K562 (cell line): ENCODE measurements at regions not wholly inside any gene's neighbourhood (a gene's known extent, or its start where the extent isn't known, plus 50 kb on each side); places are given as distances from the start of the nearest gene placed in this dataset.

Source experiments
- ATAC-seq: fragments of 200-7000 bp; cut with Tn5 transposase; 3 replicates; pipeline ENCODE4 v1.9.1; 2020; ENCODE audit warnings: moderate library complexity
- BruUV-seq: library from RNA; stranded (reverse); fragments of 400-500 nt; replicated peaks from 2 replicates; lab custom pipeline; 2021; lab: Mats Ljungman, UMichigan
- CTCF ChIA-PET: fragments of 300-600 bp; formaldehyde crosslinking; extraction: SDS; loops from one replicate; lab custom pipeline; 2021; ENCODE audit warnings: low intra/inter-chr PET ratio; lab: Yijun Ruan, JAX
- POLR2A ChIA-PET: fragments of 300-600, 350-650 bp; sonication (Branson Sonifier 250); formaldehyde crosslinking; extraction: SDS; loops from one replicate; lab custom pipeline; 2021; ENCODE audit warnings: antibody characterized with exemption, inconsistent platforms; lab: Yijun Ruan, JAX
- DNase-seq, 4 experiments: peaks; one replicate each; pipeline versions ENCODE4 v3.0.0 to v3.0.0-alpha.2; 2011 to 2018; ENCODE audit warnings: low spot score in 3 of 4, mixed read lengths in 3 of 4; ENCODE audit errors: extremely low read depth in 1 of 4
- FAIRE-seq: peaks from 2 replicates; lab custom pipeline; 2011; peaks lifted over from hg19 to GRCh38; lab: Jason Lieb, UNC
- H2AFZ ChIP-seq: 2 replicates; pipeline ENCODE4 v1.6.0; 2011; ENCODE audit warnings: low read depth, low read length, control low read depth, inconsistent platforms
- H3K27ac ChIP-seq: fragments of 200-600 bp; 3 replicates; pipeline ENCODE4 v1.8.0; 2011; ENCODE audit warnings: low read depth, mild to moderate bottlenecking, control low read depth, inconsistent platforms, low read length, moderate library complexity, mixed read lengths; ENCODE audit errors: extremely low read depth
- H3K27me3 ChIP-seq, 2 experiments: fragments of 300-600 bp in 1 of 2; 2 replicates in 1 of 2; 3 replicates in 1 of 2; pipeline versions ENCODE4 v1.6.0 to v1.8.0; 2011; ENCODE audit warnings: inconsistent platforms in 2 of 2, low read length in 2 of 2, mild to moderate bottlenecking in 1 of 2, mixed read lengths in 1 of 2, moderate library complexity in 1 of 2; ENCODE audit not compliant: control insufficient read depth in 2 of 2, insufficient read depth in 2 of 2
- H3K36me3 ChIP-seq: fragments of 300-600 bp; 3 replicates; pipeline ENCODE4 v1.8.0; 2011; ENCODE audit warnings: mild to moderate bottlenecking, low read length, inconsistent platforms; ENCODE audit not compliant: control insufficient read depth, insufficient read depth
- H3K4me1 ChIP-seq, 2 experiments: fragments of 200-600 bp in 1 of 2; replicated peaks in 1 of 2; 2 replicates in 1 of 2; 3 replicates in 1 of 2; pipeline versions ENCODE4 v1.5.1 to v1.8.0; 2011; ENCODE audit warnings: inconsistent platforms in 2 of 2, low read length in 2 of 2, mild to moderate bottlenecking in 1 of 2, mixed read lengths in 1 of 2, moderate library complexity in 1 of 2; ENCODE audit not compliant: control insufficient read depth in 2 of 2, insufficient read depth in 2 of 2
- H3K4me2 ChIP-seq: 2 replicates; pipeline ENCODE4 v1.6.1; 2011; ENCODE audit warnings: low read length, control low read depth, inconsistent platforms, mixed read lengths; ENCODE audit not compliant: insufficient read depth
- H3K4me3 ChIP-seq: fragments of 200-600 bp; sonication (generic), shearing (Covaris generic); 2 replicates; pipeline ENCODE4 v1.5.1; 2016; ENCODE audit warnings: control low read depth, inconsistent platforms
- H3K79me2 ChIP-seq: fragments of 200-600 bp; 3 replicates; pipeline ENCODE4 v1.8.0; 2011; ENCODE audit warnings: low read length, inconsistent platforms; ENCODE audit not compliant: control insufficient read depth, insufficient read depth
- H3K9ac ChIP-seq, 2 experiments: 2 replicates each; pipeline versions ENCODE4 v1.6.0 to v1.6.1; 2011; ENCODE audit warnings: low read depth in 2 of 2, low read length in 2 of 2, control low read depth in 1 of 2, inconsistent platforms in 1 of 2, mild to moderate bottlenecking in 1 of 2, mixed read lengths in 1 of 2; ENCODE audit not compliant: insufficient read depth in 1 of 2
- H3K9me1 ChIP-seq: one replicate; pipeline ENCODE4 v1.6.0; 2011; ENCODE audit warnings: inconsistent platforms, mild to moderate bottlenecking, low read length, moderate library complexity; ENCODE audit not compliant: control insufficient read depth, insufficient read depth
- H3K9me3 ChIP-seq: replicated peaks from 2 replicates; pipeline ENCODE4 v1.5.1; 2011; ENCODE audit warnings: low read depth, low read length, inconsistent platforms; ENCODE audit not compliant: control insufficient read depth, insufficient read depth
- H4K20me1 ChIP-seq: replicated peaks from 2 replicates; pipeline ENCODE4 v1.6.1; 2011; ENCODE audit warnings: low read length, inconsistent platforms, mixed read lengths; ENCODE audit not compliant: control insufficient read depth, insufficient read depth
- CHD2 ChIP-seq: IDR thresholded peaks from 2 replicates; pipeline ENCODE4 v1.6.1; 2011; ENCODE audit warnings: low read depth, low read length
- EWSR1 ChIP-seq: fragments of 450-650 bp; IDR thresholded peaks from 2 replicates; pipeline ENCODE4 v1.6.1; 2018; ENCODE audit warnings: borderline replicate concordance, mild to moderate bottlenecking, low read depth, moderate library complexity; ENCODE audit not compliant: partially characterized antibody
- GMEB1 ChIP-seq: fragments of 250-450 bp; sonication (Bioruptor Pico); IDR thresholded peaks from 2 replicates; pipeline ENCODE4 v1.4.0; 2020; ENCODE audit warnings: mild to moderate bottlenecking
- HNRNPLL ChIP-seq: fragments of 200-400 bp; formaldehyde crosslinking; IDR thresholded peaks from 2 replicates; pipeline ENCODE4 v1.6.1; 2017; ENCODE audit warnings: low read length, low read depth, mild to moderate bottlenecking; ENCODE audit not compliant: poor library complexity, severe bottlenecking
- RFX5 ChIP-seq: IDR thresholded peaks from 2 replicates; pipeline ENCODE4 v1.6.1; 2011; ENCODE audit warnings: low read depth, mild to moderate bottlenecking, improper control_type of control experiment, low read length
- SNAPC5 ChIP-seq: fragments of 250-450 bp; sonication (Bioruptor Pico); IDR thresholded peaks from 2 replicates; pipeline ENCODE4 v1.8.0; 2021; ENCODE audit warnings: moderate library complexity, mild to moderate bottlenecking, inconsistent platforms
- XRCC4 ChIP-seq: IDR thresholded peaks from one replicate; pipeline ENCODE4 v1.6.1; 2011; ENCODE audit not compliant: insufficient read depth, insufficient read length; ENCODE audit errors: extremely low read depth
- ZBTB9 ChIP-seq: fragments of 450-650 bp; formaldehyde crosslinking; IDR thresholded peaks from 2 replicates; pipeline ENCODE4 v1.4.0; 2020; ENCODE audit warnings: mild to moderate bottlenecking, moderate library complexity
- ZNF143 ChIP-seq: sonication (generic); formaldehyde crosslinking; IDR thresholded peaks from 2 replicates; pipeline ENCODE4 v1.9.0; 2022; ENCODE audit warnings: mild to moderate bottlenecking, missing genetic modification reagents
- ZNF316 ChIP-seq: fragments of 450-650 bp; IDR thresholded peaks from 2 replicates; pipeline ENCODE4 v1.6.1; 2016
- ZNF398 ChIP-seq: fragments of 250-450 bp; sonication (Bioruptor Pico); IDR thresholded peaks from 2 replicates; pipeline ENCODE4 v1.8.0; 2021; ENCODE audit warnings: moderate library complexity, mild to moderate bottlenecking, inconsistent platforms
- ZNF586 ChIP-seq: fragments of 450-650 bp; formaldehyde crosslinking; conservative IDR thresholded peaks from 2 replicates; pipeline ENCODE4 v1.4.0; 2020; ENCODE audit warnings: mild to moderate bottlenecking, moderate library complexity
- WGBS: fragments of 100-300 bp; shearing (Covaris generic); methylation state at CpG from one replicate; pipeline ENCODE4 v1.1.6; 2016; ENCODE audit warnings: low coverage, mixed read lengths; ENCODE audit not compliant: insufficient coverage; ENCODE audit errors: missing lambda C conversion rate; 5-methylcytosine and 5-hydroxymethylcytosine counted together
- in situ Hi-C: fragments of 300-500 bp; cut with MboI; formaldehyde crosslinking; loops from 4 replicates; pipeline ENCODE4 v1.15.0; 2018; ENCODE audit warnings: inconsistent platforms, mixed read lengths
- intact Hi-C: fragments of 100-400 bp; cut with micrococcal nuclease; formaldehyde crosslinking; loops from 2 replicates; pipeline ENCODE4 v1.14.2; 2022

- no peak for TF ChIP-seq ZBTB9
- no peak for TF ChIP-seq ZNF586 (CRISPR knock-in tag)
- no peak for TF ChIP-seq EWSR1
- no peak for TF ChIP-seq HNRNPLL
- no peak for TF ChIP-seq ZNF143 (CRISPR knock-in tag)
Measured at GRCh38 chr2:64237266-64237665, 93.0 kb upstream of the PELI1 start (continued).

- TF ChIP-seq XRCC4 (no peak), SNAPC5 (CRISPR knock-in tag) (no peak), ZNF316 (peak; percentile 35; the same call in 1 of the 2 replicates), RFX5 (no peak), GMEB1 (CRISPR knock-in tag) (no peak), CHD2 (no peak), ZNF398 (CRISPR knock-in tag) (no peak)
- ChIA-PET POLR2A (interaction anchor here (1.0 kb wide), 1 partner anchor 12 kb away, joined by 3 read pairs; no protein-coding TSS in a partner anchor), CTCF (no interaction called here)
- no peak overlapping the region for H3K4me3 ChIP-seq
- intact Hi-C loops, result no loop called here
- H3K79me2 ChIP-seq, result no peaks in the 10 kb centered on the region
- no peak overlapping the region for H2AFZ ChIP-seq
- no peaks in the 10 kb centered on the region for H3K9me3 ChIP-seq
- no peaks in the 10 kb centered on the region for H3K4me1 ChIP-seq
- 32% methylated on average over 4 of the region's 4 CpGs for WGBS
- no peaks in the 10 kb centered on the region for H4K20me1 ChIP-seq
- no peak overlapping the region for H3K27ac ChIP-seq
- DNase-seq (no peak), ATAC-seq (no peak), FAIRE-seq (no peak)
- no peak overlapping the region for H3K9ac ChIP-seq
- no TSS peak for BruUV-seq
- in situ Hi-C loops, result no loop called here
- no peaks in the 10 kb centered on the region for H3K36me3 ChIP-seq
- no peaks in the 10 kb centered on the region for H3K9me1 ChIP-seq
- H3K4me2 ChIP-seq, result no peak overlapping the region
- H3K27me3 ChIP-seq, result no peaks in the 10 kb centered on the region
Measured at GRCh38 chr2:64238799-64239198, 94.6 kb upstream of the PELI1 start.
